ENCODE measurements at regions not wholly inside any gene's neighbourhood (a gene's known extent, or its start where the extent isn't known, plus 50 kb on each side); places are given as distances from the start of the nearest gene placed in this dataset.

- DNase-seq = no peak
Observed at GRCh38 chr9:91025856-91026255, 224.2 kb downstream of the SYK start.

- DNase-seq = no peak
Observed at GRCh38 chr9:91026266-91026665, 224.6 kb downstream of the SYK start.

GRCh38 chr9:91027005-91027404 is 225.4 kb downstream of the SYK start:
- no peak for DNase-seq

GRCh38 chr9:91028166-91028827 is 226.7 kb downstream of the SYK start:
- DNase-seq = no peak

- no peak for DNase-seq
Observed at GRCh38 chr9:91029650-91030361, 228.2 kb downstream of the SYK start.

- DNase-seq = no peak
Observed at GRCh38 chr9:91032121-91032531, 230.5 kb downstream of the SYK start.

GRCh38 chr9:91033270-91033669 is 231.7 kb downstream of the SYK start:
- no peak for DNase-seq

- peak; percentile 11 for DNase-seq
Observed at GRCh38 chr9:91033797-91034196, 232.2 kb downstream of the SYK start.

- DNase-seq = no peak
Observed at GRCh38 chr9:91034521-91034920, 232.9 kb downstream of the SYK start.

GRCh38 chr9:91034976-91035824 is 233.6 kb downstream of the SYK start:
- DNase-seq = no peak

GRCh38 chr9:91035825-91036208 is 234.2 kb downstream of the SYK start:
- DNase-seq = no peak

GRCh38 chr9:91036356-91036755 is 234.7 kb downstream of the SYK start:
- DNase-seq = no peak

GRCh38 chr9:91036826-91037510 is 235.3 kb downstream of the SYK start:
- peak; percentile 18 for DNase-seq

- no peak for DNase-seq
Observed at GRCh38 chr9:91037511-91038482, 236.2 kb downstream of the SYK start.

GRCh38 chr9:91038483-91039124 is 237.0 kb downstream of the SYK start:
- no peak for DNase-seq

- no peak for DNase-seq
Observed at GRCh38 chr9:91039125-91039834, 237.7 kb downstream of the SYK start.

- no peak for DNase-seq
Observed at GRCh38 chr9:91039835-91040140, 238.2 kb downstream of the SYK start.

GRCh38 chr9:91040371-91041215 is 239.0 kb downstream of the SYK start:
- DNase-seq = no peak

GRCh38 chr9:91042024-91042423 is 240.4 kb downstream of the SYK start:
- no peak for DNase-seq

- DNase-seq = no peak
Observed at GRCh38 chr9:91042541-91042940, 240.9 kb downstream of the SYK start.
